ACHN (cell line): ENCODE measurements at regions not wholly inside any gene's neighbourhood (a gene's known extent, or its start where the extent isn't known, plus 50 kb on each side); places are given as distances from the start of the nearest gene placed in this dataset.
"Not testable (repeated sequence)": the region's sequence is repeated elsewhere in the genome, so short reads cannot be mapped to it uniquely, and the experiment has no call there.

Experiments
- DNase-seq: peaks from one replicate; pipeline ENCODE4 v3.0.0-alpha.2; 2015
- in situ Hi-C: cut with HindIII; loops from 2 replicates; pipeline ENCODE4 v1.10.0; 2017; ENCODE audit warnings: low sequenced_read_pairs, low pct_ligation_motif_present, low pct_unique_long_range_greater_than_20kb

- in situ Hi-C loops = no loop called here
- DNase-seq = no peak
These were observed 420.4 kb upstream of the MIS18BP1 start for GRCh38 chr14:45673420-45673819.

- in situ Hi-C loops = no loop called here
These were observed 411.8 kb upstream of the MIS18BP1 start for GRCh38 chr14:45664668-45665356.

GRCh38 chr14:45658917-45659299, 405.9 kb upstream of the MIS18BP1 start:
- in situ Hi-C loops = no loop called here
- DNase-seq = no peak

More at GRCh38 chr14:45664668-45665356, 411.8 kb upstream of the MIS18BP1 start:
- peak; percentile 17 for DNase-seq

- DNase-seq = no peak
- in situ Hi-C loops = no loop called here
These were observed 405.4 kb upstream of the MIS18BP1 start for GRCh38 chr14:45658226-45658916.

- in situ Hi-C loops = no loop called here
- DNase-seq = no peak
These were observed 398.9 kb upstream of the MIS18BP1 start for GRCh38 chr14:45651890-45652289.

GRCh38 chr14:45650754-45651153, 397.8 kb upstream of the MIS18BP1 start:
- DNase-seq = no peak
- in situ Hi-C loops = no loop called here

- in situ Hi-C loops = no loop called here
- no peak for DNase-seq
These were observed 396.0 kb upstream of the MIS18BP1 start for GRCh38 chr14:45649051-45649450.

GRCh38 chr14:45641541-45641940, 388.5 kb upstream of the MIS18BP1 start:
- no peak for DNase-seq
- in situ Hi-C loops = no loop called here

GRCh38 chr14:45634651-45635441, 381.8 kb upstream of the MIS18BP1 start:
- in situ Hi-C loops, DNase-seq: not testable (repeated sequence)

- in situ Hi-C loops = no loop called here
- DNase-seq = no peak
These were observed 380.4 kb upstream of the MIS18BP1 start for GRCh38 chr14:45633220-45633984.

- DNase-seq = no peak
- in situ Hi-C loops = no loop called here
These were observed 368.7 kb upstream of the MIS18BP1 start for GRCh38 chr14:45621731-45622130.

- in situ Hi-C loops = no loop called here
- DNase-seq = no peak
These were observed 366.8 kb upstream of the MIS18BP1 start for GRCh38 chr14:45619831-45620230.

- in situ Hi-C loops = no loop called here
- DNase-seq = peak; percentile 26
These were observed 357.3 kb upstream of the MIS18BP1 start for GRCh38 chr14:45610318-45610717.

- in situ Hi-C loops = no loop called here
- no peak for DNase-seq
These were observed 334.1 kb upstream of the MIS18BP1 start for GRCh38 chr14:45587142-45587541.

- no peak for DNase-seq
- in situ Hi-C loops = no loop called here
These were observed 306.6 kb upstream of the MIS18BP1 start for GRCh38 chr14:45559626-45560025.

- DNase-seq = no peak
- in situ Hi-C loops = no loop called here
These were observed 305.2 kb upstream of the MIS18BP1 start for GRCh38 chr14:45558183-45558582.

- in situ Hi-C loops = no loop called here
- no peak for DNase-seq
These were observed 301.0 kb upstream of the MIS18BP1 start for GRCh38 chr14:45553981-45554380.

- in situ Hi-C loops, DNase-seq: not testable (repeated sequence)
These were observed 298.3 kb upstream of the MIS18BP1 start for GRCh38 chr14:45551240-45551820.
